Endothelial cell of umbilical vein (primary cell): ENCODE measurements at regions not wholly inside any gene's neighbourhood (a gene's known extent, or its start where the extent isn't known, plus 50 kb on each side); places are given as distances from the start of the nearest gene placed in this dataset.
"Not testable (repeated sequence)": the region's sequence is repeated elsewhere in the genome, so short reads cannot be mapped to it uniquely, and the experiment has no call there.

Experiments used
- BruUV-seq: library from RNA; stranded (reverse); fragments of 400-500 nt; replicated peaks from 2 replicates; lab custom pipeline; 2021; lab: Mats Ljungman, UMichigan
- CTCF ChIA-PET: fragments of 300-600, 350-600 bp; sonication (Branson Sonifier 250); formaldehyde crosslinking; loops from one replicate; lab custom pipeline; 2021; ENCODE audit warnings: antibody characterized with exemption, inconsistent platforms; lab: Charles Lee
- POLR2A ChIA-PET: fragments of 300-600, 350-600 bp; sonication (Branson Sonifier 250); formaldehyde crosslinking; loops from one replicate; lab custom pipeline; 2021; ENCODE audit warnings: antibody characterized with exemption, inconsistent platforms; lab: Charles Lee
- DNase-seq: peaks from one replicate; pipeline ENCODE4 v3.0.0-alpha.2; 2011; ENCODE audit warnings: low read depth, low spot score
- FAIRE-seq: peaks from 2 replicates; lab custom pipeline; 2011; peaks lifted over from hg19 to GRCh38; lab: Jason Lieb, UNC
- H2AFZ ChIP-seq: 2 replicates; pipeline ENCODE4 v1.6.0; 2012; ENCODE audit warnings: low read depth, low read length, control low read depth, inconsistent platforms
- H3K27ac ChIP-seq: 2 replicates; pipeline ENCODE4 v1.5.1; 2011; ENCODE audit warnings: low read depth, mild to moderate bottlenecking, control low read depth, low read length, moderate library complexity; ENCODE audit not compliant: insufficient read depth
- H3K27me3 ChIP-seq, 2 experiments: 2 replicates each; pipeline versions ENCODE4 v1.6.0 to v1.6.1; 2011; ENCODE audit warnings: low read length in 2 of 2, mixed read lengths in 1 of 2; ENCODE audit not compliant: control insufficient read depth in 2 of 2, insufficient read depth in 2 of 2
- H3K36me3 ChIP-seq, 2 experiments: 2 replicates in 1 of 2; 3 replicates in 1 of 2; pipeline ENCODE4 v1.5.1; 2011; ENCODE audit warnings: low read length in 2 of 2, mild to moderate bottlenecking in 1 of 2, moderate library complexity in 1 of 2; ENCODE audit not compliant: control insufficient read depth in 2 of 2, insufficient read depth in 2 of 2; ENCODE audit errors: extremely low read depth in 1 of 2
- H3K4me1 ChIP-seq: 3 replicates; pipeline ENCODE4 v1.5.1; 2011; ENCODE audit warnings: mild to moderate bottlenecking, low read length; ENCODE audit not compliant: control insufficient read depth, insufficient read depth; ENCODE audit errors: extremely low read depth
- H3K4me2 ChIP-seq: 2 replicates; pipeline ENCODE4 v1.6.1; 2011; ENCODE audit warnings: low read length, control low read depth, mixed read lengths; ENCODE audit not compliant: insufficient read depth
- H3K4me3 ChIP-seq, 3 experiments: fragments of 200-600 bp in 1 of 3; sonication (generic), shearing (Covaris generic) in 1 of 3; replicated peaks in 1 of 3; 2 replicates each; pipeline ENCODE4 v1.5.1; 2011 to 2016; ENCODE audit warnings: control low read depth in 3 of 3, low read length in 3 of 3, mild to moderate bottlenecking in 2 of 3, inconsistent platforms in 1 of 3, low read depth in 1 of 3, moderate library complexity in 1 of 3; ENCODE audit not compliant: insufficient read depth in 1 of 3
- H3K79me2 ChIP-seq: 2 replicates; pipeline ENCODE4 v1.6.0; 2012; ENCODE audit warnings: low read length, inconsistent platforms; ENCODE audit not compliant: control insufficient read depth, insufficient read depth
- H3K9ac ChIP-seq: replicated peaks from 2 replicates; pipeline ENCODE3; 2011; ENCODE audit warnings: low read length, control low read depth; ENCODE audit not compliant: insufficient read depth; ENCODE audit errors: extremely low read depth
- H3K9me1 ChIP-seq: replicated peaks from 3 replicates; pipeline ENCODE4 v1.6.0; 2011; ENCODE audit warnings: mild to moderate bottlenecking, low read length; ENCODE audit not compliant: control insufficient read depth, insufficient read depth; ENCODE audit errors: extremely low read depth
- H3K9me3 ChIP-seq: replicated peaks from 2 replicates; pipeline ENCODE4 v1.5.1; 2012; ENCODE audit warnings: low read length, inconsistent platforms; ENCODE audit not compliant: control insufficient read depth, insufficient read depth
- H4K20me1 ChIP-seq: replicated peaks from 2 replicates; pipeline ENCODE3; 2011; ENCODE audit warnings: mild to moderate bottlenecking, low read length; ENCODE audit not compliant: control insufficient read depth, insufficient read depth; ENCODE audit errors: extremely low read depth
- dilution Hi-C: fragments of 300-500 bp; cut with MboI; formaldehyde crosslinking; loops from one replicate; pipeline ENCODE4 v1.15.0; 2019; ENCODE audit warnings: low sequenced_read_pairs; ENCODE audit not compliant: extremely low pct_ligation_motif_present
- intact Hi-C: fragments of 100-400 bp; cut with micrococcal nuclease; formaldehyde crosslinking; loops from one replicate; pipeline ENCODE4 v1.10.0; 2022

GRCh38 chr20:30894707-30895353 is 362.6 kb upstream of the DEFB115 start:
- BruUV-seq, dilution Hi-C loops, FAIRE-seq, H3K4me3 ChIP-seq, H3K27ac ChIP-seq, H3K9me1 ChIP-seq, H3K36me3 ChIP-seq, POLR2A ChIA-PET, H3K9me3 ChIP-seq, H3K79me2 ChIP-seq, H3K4me1 ChIP-seq, H4K20me1 ChIP-seq, H3K9ac ChIP-seq, DNase-seq, CTCF ChIA-PET, H3K4me2 ChIP-seq, H2AFZ ChIP-seq, H3K27me3 ChIP-seq, intact Hi-C loops: not testable (repeated sequence)

- DNase-seq, H3K36me3 ChIP-seq, H3K27ac ChIP-seq, H4K20me1 ChIP-seq, CTCF ChIA-PET, intact Hi-C loops, H3K4me3 ChIP-seq, H3K4me1 ChIP-seq, FAIRE-seq, H3K27me3 ChIP-seq, POLR2A ChIA-PET, dilution Hi-C loops, H3K9me3 ChIP-seq, H2AFZ ChIP-seq, BruUV-seq, H3K4me2 ChIP-seq, H3K9ac ChIP-seq, H3K79me2 ChIP-seq, H3K9me1 ChIP-seq: not testable (repeated sequence)
These were observed 362.1 kb upstream of the DEFB115 start for GRCh38 chr20:30895354-30895711.

- DNase-seq, dilution Hi-C loops, H4K20me1 ChIP-seq, H3K36me3 ChIP-seq, H3K27me3 ChIP-seq, FAIRE-seq, H3K9me3 ChIP-seq, H3K4me3 ChIP-seq, H3K4me1 ChIP-seq, H3K9me1 ChIP-seq, H3K27ac ChIP-seq, POLR2A ChIA-PET, intact Hi-C loops, H3K4me2 ChIP-seq, BruUV-seq, H3K79me2 ChIP-seq, H2AFZ ChIP-seq, H3K9ac ChIP-seq, CTCF ChIA-PET: not testable (repeated sequence)
These were observed 357.9 kb upstream of the DEFB115 start for GRCh38 chr20:30899370-30900079.

GRCh38 chr20:30900080-30900719 is 357.3 kb upstream of the DEFB115 start:
- DNase-seq, dilution Hi-C loops, H3K4me3 ChIP-seq: not testable (repeated sequence)

More at GRCh38 chr20:30900080-30900719, 357.3 kb upstream of the DEFB115 start:
- CTCF ChIA-PET, H3K4me1 ChIP-seq, BruUV-seq, POLR2A ChIA-PET, H3K9me3 ChIP-seq, H3K79me2 ChIP-seq, H3K36me3 ChIP-seq, H3K9ac ChIP-seq, H2AFZ ChIP-seq, H4K20me1 ChIP-seq, FAIRE-seq, H3K27ac ChIP-seq, intact Hi-C loops, H3K9me1 ChIP-seq, H3K4me2 ChIP-seq, H3K27me3 ChIP-seq: not testable (repeated sequence)
